Testis (tissue), 2 donors: ENCODE measurements at regions not wholly inside any gene's neighbourhood (a gene's known extent, or its start where the extent isn't known, plus 50 kb on each side); places are given as distances from the start of the nearest gene placed in this dataset.

Experiments
- DNase-seq: peaks from one replicate; pipeline ENCODE4 v3.0.0-alpha.2; 2019
- H3K27ac ChIP-seq, 2 donors: fragments of 200-600 bp; sonication (generic); one replicate each; pipeline ENCODE4 v1.5.1; 2019
- H3K27me3 ChIP-seq: fragments of 200-600 bp; sonication (generic); one replicate; pipeline ENCODE4 v1.5.1; 2019
- H3K36me3 ChIP-seq: fragments of 200-600 bp; sonication (generic); one replicate; pipeline ENCODE4 v1.5.1; 2017; ENCODE audit warnings: low read depth; ENCODE audit errors: missing control alignments
- H3K4me1 ChIP-seq: fragments of 200-600 bp; sonication (generic); one replicate; pipeline ENCODE4 v1.5.1; 2019
- H3K4me3 ChIP-seq, 2 donors: fragments of 200-600 bp; sonication (generic); one replicate each; pipeline ENCODE4 v1.5.1; 2017 to 2019
- H3K9me3 ChIP-seq: fragments of 200-600 bp; sonication (generic); one replicate; pipeline ENCODE4 v1.5.1; 2017
- CTCF ChIP-seq, 3 experiments: fragments of 450-650 bp in 2 of 3; fragments of 200-600 bp in 1 of 3; sonication (generic) in 1 of 3; IDR thresholded peaks; one replicate each; pipeline ENCODE4 v1.5.1; 2016 to 2019; ENCODE audit warnings: antibody characterized with exemption in 3 of 3, mild to moderate bottlenecking in 2 of 3, moderate library complexity in 1 of 3
- POLR2A ChIP-seq: fragments of 450-650 bp; IDR thresholded peaks from one replicate; pipeline ENCODE4 v1.6.1; 2017; ENCODE audit warnings: antibody characterized with exemption, mild to moderate bottlenecking, moderate library complexity
- WGBS, 2 donors: methylation state at CpG; one replicate each; pipeline ENCODE4 v1.1.5; 2018; 5-methylcytosine and 5-hydroxymethylcytosine counted together
- intact Hi-C: fragments of 100-400 bp; cut with DNase I; formaldehyde crosslinking; loops from one replicate; pipeline ENCODE4 v1.15.1; 2023; ENCODE audit warnings: low total_unique reads

- no peaks in the 10 kb centered on the region for H3K27me3 ChIP-seq
- intact Hi-C loops, result no loop called here
- TF ChIP-seq CTCF (IDR thresholded peaks at IDR 0.05) (no peak), POLR2A (no peak)
- no peaks in the 10 kb centered on the region for H3K4me1 ChIP-seq
- 54 to 64% methylated on average over 4 of the region's 4 CpGs for WGBS, 2 donors
- H3K36me3 ChIP-seq, result no peaks in the 10 kb centered on the region
- no peak for DNase-seq
- no peak overlapping the region for H3K4me3 ChIP-seq
- no peak overlapping the region for H3K27ac ChIP-seq
- no peaks in the 10 kb centered on the region for H3K9me3 ChIP-seq
These were observed 468.1 kb downstream of the RPS6KC1 start for GRCh38 chr1:213519098-213519497.

GRCh38 chr1:213521206-213521605 lies 466.6 kb upstream of the PROX1 start:
- no peak for TF ChIP-seq CTCF (IDR thresholded peaks at IDR 0.05)
- TF ChIP-seq POLR2A, result no peak
- WGBS, 2 donors, result 94 to 95% methylated on average over 2 of the region's 2 CpGs
- Histone ChIP-seq H3K36me3 (no peaks in the 10 kb centered on the region), H3K4me3 (no peak overlapping the region), H3K4me1 (no peaks in the 10 kb centered on the region), H3K27me3 (no peaks in the 10 kb centered on the region), H3K27ac (no peak overlapping the region), H3K9me3 (no peaks in the 10 kb centered on the region)
- intact Hi-C loops, result no loop called here
- DNase-seq, result no peak

- 72 to 76% methylated on average over 9 to 10 of the region's 10 CpGs for WGBS, 2 donors
- no peaks in the 10 kb centered on the region for H3K27me3 ChIP-seq
These were observed 463.9 kb upstream of the PROX1 start for GRCh38 chr1:213523781-213524398.

GRCh38 chr1:213526306-213526705 lies 461.5 kb upstream of the PROX1 start:
- 85% methylated on average over 4 of the region's 4 CpGs for WGBS, 2 donors
- DNase-seq, result no peak
- intact Hi-C loops, result no loop called here

More at GRCh38 chr1:213523781-213524398, 463.9 kb upstream of the PROX1 start:
- Histone ChIP-seq H3K9me3 (no peaks in the 10 kb centered on the region), H3K4me3 (no peak overlapping the region), H3K36me3 (no peaks in the 10 kb centered on the region), H3K27ac (no peak overlapping the region), H3K4me1 (no peaks in the 10 kb centered on the region)
- intact Hi-C loops, result no loop called here
- TF ChIP-seq POLR2A, result no peak
- no peak for TF ChIP-seq CTCF (IDR thresholded peaks at IDR 0.05)
- DNase-seq, result no peak

More at GRCh38 chr1:213526306-213526705, 461.5 kb upstream of the PROX1 start:
- no peaks in the 10 kb centered on the region for H3K27me3 ChIP-seq
- H3K36me3 ChIP-seq, result no peaks in the 10 kb centered on the region
- TF ChIP-seq POLR2A (no peak), CTCF (IDR thresholded peaks at IDR 0.05) (no peak)
- no peaks in the 10 kb centered on the region for H3K9me3 ChIP-seq
- no peak overlapping the region for H3K4me3 ChIP-seq
- no peaks in the 10 kb centered on the region for H3K4me1 ChIP-seq
- H3K27ac ChIP-seq, result no peak overlapping the region
